MCF 10A (cell line): ENCODE measurements at regions not wholly inside any gene's neighbourhood (a gene's known extent, or its start where the extent isn't known, plus 50 kb on each side); places are given as distances from the start of the nearest gene placed in this dataset.

Experiments used
- BruUV-seq: library from RNA; stranded (reverse); fragments of 400-500 nt; replicated peaks from 2 replicates; lab custom pipeline; 2021; lab: Mats Ljungman, UMichigan
- CTCF ChIA-PET: fragments of 300-600 bp; sonication (Branson Sonifier 250); formaldehyde crosslinking; extraction: SDS; loops from one replicate; lab custom pipeline; 2021; ENCODE audit warnings: antibody characterized with exemption, inconsistent platforms; lab: Yijun Ruan, JAX
- POLR2A ChIA-PET: fragments of 300-600, 350-650 bp; sonication (Branson Sonifier 250); formaldehyde crosslinking; extraction: SDS; loops from one replicate; lab custom pipeline; 2020; ENCODE audit warnings: antibody characterized with exemption, inconsistent platforms; lab: Yijun Ruan, JAX
- DNase-seq: peaks from one replicate; pipeline ENCODE4 v3.0.0-alpha.2; 2018; ENCODE audit not compliant: unreplicated experiment
- H3K27ac Mint-ChIP-seq: one replicate; pipeline ENCODE4 v1.8.0; 2022; ENCODE audit warnings: mild to moderate bottlenecking, low read depth, mixed read lengths; ENCODE audit not compliant: unreplicated experiment
- H3K27me3 Mint-ChIP-seq: one replicate; pipeline ENCODE4 v1.8.0; 2022; ENCODE audit warnings: mixed read lengths; ENCODE audit not compliant: insufficient read depth, unreplicated experiment
- H3K36me3 Mint-ChIP-seq: one replicate; pipeline ENCODE4 v1.8.0; 2022; ENCODE audit warnings: mild to moderate bottlenecking, moderate library complexity, mixed read lengths; ENCODE audit not compliant: insufficient read depth, unreplicated experiment
- H3K4me1 Mint-ChIP-seq: one replicate; pipeline ENCODE4 v1.8.0; 2022; ENCODE audit warnings: mixed read lengths; ENCODE audit not compliant: insufficient read depth, unreplicated experiment
- H3K4me3 Mint-ChIP-seq: one replicate; pipeline ENCODE4 v1.8.0; 2022; ENCODE audit warnings: mild to moderate bottlenecking, moderate library complexity, mixed read lengths; ENCODE audit not compliant: unreplicated experiment
- H3K9me3 Mint-ChIP-seq: one replicate; pipeline ENCODE4 v1.8.0; 2022; ENCODE audit warnings: mixed read lengths; ENCODE audit not compliant: unreplicated experiment
- CTCF ChIP-seq: fragments of 200-600 bp; IDR thresholded peaks from one replicate; pipeline ENCODE4 v1.8.0; 2022; ENCODE audit warnings: antibody characterized with exemption, mild to moderate bottlenecking; ENCODE audit not compliant: unreplicated experiment
- intact Hi-C: fragments of 100-400 bp; cut with micrococcal nuclease; formaldehyde crosslinking; loops from 2 replicates; pipeline ENCODE4 v1.14.1; 2022

GRCh38 chr18:65527879-65528633 lies 222.8 kb upstream of the CDH7 start:
- POLR2A ChIA-PET, result no interaction called here
- CTCF ChIA-PET, result interaction anchor here (0.6 kb wide), 1 partner anchor 104 kb away, joined by 3 read pairs; no protein-coding TSS in a partner anchor
- Mint-ChIP-seq H3K27ac (no peak overlapping the region), H3K4me1 (no peaks in the 10 kb centered on the region), H3K36me3 (peaks cover 4% of the 10 kb centered on the region), H3K27me3 (peaks cover 37% of the 10 kb centered on the region), H3K9me3 (no peaks in the 10 kb centered on the region), H3K4me3 (no peak overlapping the region)
- intact Hi-C loops, result no loop called here
- DNase-seq, result peak; percentile 17
- no peak for TF ChIP-seq CTCF
- no TSS peak for BruUV-seq

DNA sequence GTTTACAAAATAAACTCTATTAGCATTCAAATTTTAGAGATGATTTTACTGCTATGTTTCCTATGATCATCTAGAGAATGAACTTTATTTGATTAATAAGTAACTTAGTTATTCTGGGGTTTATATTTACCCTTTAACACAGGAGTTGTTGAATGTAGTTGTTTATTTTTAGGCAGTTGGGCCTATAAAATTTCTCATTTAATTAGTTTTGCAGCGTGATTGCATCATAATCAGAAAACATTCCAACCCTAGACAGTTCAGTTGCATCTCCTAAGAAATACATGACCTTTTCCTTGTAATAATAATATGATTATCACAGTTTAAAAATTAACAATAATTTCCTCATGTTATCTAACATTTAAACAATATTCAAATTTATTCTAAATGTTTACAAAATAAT lies 224.7 kb upstream of the CDH7 start:
- peaks cover 33% of the 10 kb centered on the region for H3K27me3 Mint-ChIP-seq
- no TSS peak for BruUV-seq

DNA sequence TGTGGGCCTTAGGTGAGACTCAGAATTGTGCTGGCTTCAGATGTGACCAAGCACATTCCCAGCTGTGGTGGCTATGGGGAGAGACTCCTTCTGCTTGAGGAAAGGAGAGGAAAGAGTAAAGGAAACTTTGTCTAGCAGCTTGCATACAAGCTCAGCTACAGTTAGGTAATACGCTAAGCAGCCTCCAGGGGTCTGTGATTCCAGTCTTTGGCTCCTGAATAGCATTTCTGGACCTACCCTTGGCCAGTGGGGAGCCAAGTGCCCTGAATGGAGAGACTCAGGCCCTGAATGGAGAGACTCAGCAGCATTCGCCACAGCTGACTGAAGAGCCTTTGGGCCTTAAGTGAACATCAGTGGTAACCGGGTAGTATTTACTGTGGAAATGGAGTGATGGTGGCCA lies 227.4 kb upstream of the CDH7 start:
- H3K4me1 Mint-ChIP-seq, result no peaks in the 10 kb centered on the region
- TF ChIP-seq CTCF, result no peak
- H3K36me3 Mint-ChIP-seq, result no peaks in the 10 kb centered on the region
- DNase-seq, result no peak
- intact Hi-C loops, result no loop called here
- peaks cover 32% of the 10 kb centered on the region for H3K27me3 Mint-ChIP-seq
- ChIA-PET CTCF (no interaction called here), POLR2A (no interaction called here)
- H3K9me3 Mint-ChIP-seq, result no peaks in the 10 kb centered on the region
- no peak overlapping the region for H3K4me3 Mint-ChIP-seq
- H3K27ac Mint-ChIP-seq, result no peak overlapping the region
- no TSS peak for BruUV-seq

More for the DNA sequence above, 224.7 kb upstream of the CDH7 start:
- no peak overlapping the region for H3K4me3 Mint-ChIP-seq
- no peak for DNase-seq
- no peak overlapping the region for H3K27ac Mint-ChIP-seq
- no peaks in the 10 kb centered on the region for H3K36me3 Mint-ChIP-seq
- no peak for TF ChIP-seq CTCF
- H3K4me1 Mint-ChIP-seq, result no peaks in the 10 kb centered on the region
- ChIA-PET CTCF (no interaction called here), POLR2A (no interaction called here)
- no peaks in the 10 kb centered on the region for H3K9me3 Mint-ChIP-seq
- intact Hi-C loops, result no loop called here

- Mint-ChIP-seq H3K4me1 (no peaks in the 10 kb centered on the region), H3K36me3 (no peaks in the 10 kb centered on the region), H3K27ac (no peak overlapping the region), H3K4me3 (no peak overlapping the region), H3K27me3 (peaks cover 32% of the 10 kb centered on the region), H3K9me3 (no peaks in the 10 kb centered on the region)
- TF ChIP-seq CTCF, result no peak
- CTCF ChIA-PET, result no interaction called here
- intact Hi-C loops, result no loop called here
- BruUV-seq, result no TSS peak
- no peak for DNase-seq
- POLR2A ChIA-PET, result no interaction called here
Observed at GRCh38 chr18:65522907-65523306, 227.9 kb upstream of the CDH7 start.
